T-helper 1 cell treated with Interleukin-12 subunit alpha and Interleukin-12 subunit beta and Interleukin-4 antibody, amounts not matched to agents 30 μg/mL and 1 μg/mL, for 36 hours (primary cell): ENCODE measurements at regions not wholly inside any gene's neighbourhood (a gene's known extent, or its start where the extent isn't known, plus 50 kb on each side); places are given as distances from the start of the nearest gene placed in this dataset.
"Not testable (repeated sequence)": the region's sequence is repeated elsewhere in the genome, so short reads cannot be mapped to it uniquely, and the experiment has no call there.

Experiments
- H3K27ac Mint-ChIP-seq: one replicate; pipeline ENCODE4 v1.8.0; 2021; ENCODE audit warnings: mild to moderate bottlenecking, mixed read lengths
- H3K27me3 Mint-ChIP-seq: one replicate; pipeline ENCODE4 v1.8.0; 2021; ENCODE audit warnings: low read depth, mixed read lengths
- H3K36me3 Mint-ChIP-seq: one replicate; pipeline ENCODE4 v1.8.0; 2021; ENCODE audit warnings: low read depth, mixed read lengths
- H3K4me1 Mint-ChIP-seq: one replicate; pipeline ENCODE4 v1.8.0; 2021; ENCODE audit warnings: low read depth, mixed read lengths
- H3K4me3 Mint-ChIP-seq: one replicate; pipeline ENCODE4 v1.8.0; 2021; ENCODE audit warnings: mild to moderate bottlenecking, moderate library complexity, mixed read lengths
- H3K9me3 Mint-ChIP-seq: one replicate; pipeline ENCODE4 v1.8.0; 2021; ENCODE audit warnings: mixed read lengths

- not testable (repeated sequence) for H3K27ac Mint-ChIP-seq, H3K4me3 Mint-ChIP-seq, H3K4me1 Mint-ChIP-seq, H3K27me3 Mint-ChIP-seq, H3K36me3 Mint-ChIP-seq, H3K9me3 Mint-ChIP-seq
Measured at GRCh38 chr1:206366772-206367171, 103.5 kb upstream of the IKBKE start.

GRCh38 chr1:206367955-206368622, 102.2 kb upstream of the IKBKE start:
- not testable (repeated sequence) for H3K27ac Mint-ChIP-seq, H3K4me1 Mint-ChIP-seq, H3K36me3 Mint-ChIP-seq, H3K9me3 Mint-ChIP-seq, H3K4me3 Mint-ChIP-seq, H3K27me3 Mint-ChIP-seq

GRCh38 chr1:206374725-206375124, 95.6 kb upstream of the IKBKE start:
- peaks cover 13% of the 10 kb centered on the region for H3K36me3 Mint-ChIP-seq
- H3K27me3 Mint-ChIP-seq, H3K4me3 Mint-ChIP-seq: not testable (repeated sequence)

GRCh38 chr1:206375552-206375951, 94.7 kb upstream of the IKBKE start:
- peaks cover 10% of the 10 kb centered on the region for H3K9me3 Mint-ChIP-seq
- not testable (repeated sequence) for H3K4me1 Mint-ChIP-seq, H3K4me3 Mint-ChIP-seq, H3K27me3 Mint-ChIP-seq, H3K27ac Mint-ChIP-seq
- H3K36me3 Mint-ChIP-seq = peaks cover 12% of the 10 kb centered on the region

More at GRCh38 chr1:206374725-206375124, 95.6 kb upstream of the IKBKE start:
- H3K27ac Mint-ChIP-seq, H3K4me1 Mint-ChIP-seq: not testable (repeated sequence)
- H3K9me3 Mint-ChIP-seq = peaks cover 10% of the 10 kb centered on the region

- H3K4me1 Mint-ChIP-seq = peaks cover 11% of the 10 kb centered on the region
- not testable (repeated sequence) for H3K27me3 Mint-ChIP-seq, H3K9me3 Mint-ChIP-seq, H3K27ac Mint-ChIP-seq, H3K4me3 Mint-ChIP-seq, H3K36me3 Mint-ChIP-seq
Measured at GRCh38 chr1:206378506-206378905, 91.8 kb upstream of the IKBKE start.

- H3K4me3 Mint-ChIP-seq, H3K27ac Mint-ChIP-seq, H3K27me3 Mint-ChIP-seq, H3K9me3 Mint-ChIP-seq, H3K36me3 Mint-ChIP-seq, H3K4me1 Mint-ChIP-seq: not testable (repeated sequence)
Measured at GRCh38 chr1:206379245-206379644, 91.0 kb upstream of the IKBKE start.

GRCh38 chr1:206380163-206380790, 90.0 kb upstream of the IKBKE start:
- H3K27ac Mint-ChIP-seq = peak overlapping the region; percentile 57
- not testable (repeated sequence) for H3K9me3 Mint-ChIP-seq, H3K36me3 Mint-ChIP-seq, H3K4me1 Mint-ChIP-seq, H3K27me3 Mint-ChIP-seq, H3K4me3 Mint-ChIP-seq

GRCh38 chr1:206380791-206381610, 89.3 kb upstream of the IKBKE start:
- not testable (repeated sequence) for H3K36me3 Mint-ChIP-seq, H3K4me1 Mint-ChIP-seq, H3K9me3 Mint-ChIP-seq, H3K27me3 Mint-ChIP-seq
- H3K27ac Mint-ChIP-seq = peak overlapping the region; percentile 96
- peak overlapping the region; percentile 69 for H3K4me3 Mint-ChIP-seq

GRCh38 chr1:206384029-206384807, 86.1 kb upstream of the IKBKE start:
- not testable (repeated sequence) for H3K4me3 Mint-ChIP-seq, H3K9me3 Mint-ChIP-seq, H3K4me1 Mint-ChIP-seq, H3K36me3 Mint-ChIP-seq, H3K27me3 Mint-ChIP-seq
- H3K27ac Mint-ChIP-seq = peak overlapping the region; percentile 82

- H3K27ac Mint-ChIP-seq, H3K9me3 Mint-ChIP-seq, H3K4me1 Mint-ChIP-seq, H3K4me3 Mint-ChIP-seq, H3K36me3 Mint-ChIP-seq, H3K27me3 Mint-ChIP-seq: not testable (repeated sequence)
Measured at GRCh38 chr1:206384891-206385290, 85.4 kb upstream of the IKBKE start.

GRCh38 chr1:206387631-206388030, 82.6 kb upstream of the IKBKE start:
- H3K36me3 Mint-ChIP-seq, H3K4me3 Mint-ChIP-seq, H3K4me1 Mint-ChIP-seq, H3K9me3 Mint-ChIP-seq, H3K27ac Mint-ChIP-seq, H3K27me3 Mint-ChIP-seq: not testable (repeated sequence)

GRCh38 chr1:206391903-206392302, 78.4 kb upstream of the IKBKE start:
- H3K36me3 Mint-ChIP-seq = not testable (repeated sequence)

GRCh38 chr1:206397501-206397900, 72.8 kb upstream of the IKBKE start:
- H3K27ac Mint-ChIP-seq, H3K4me1 Mint-ChIP-seq: not testable (repeated sequence)
- H3K36me3 Mint-ChIP-seq = peaks cover 13% of the 10 kb centered on the region

More at GRCh38 chr1:206391903-206392302, 78.4 kb upstream of the IKBKE start:
- not testable (repeated sequence) for H3K9me3 Mint-ChIP-seq, H3K4me3 Mint-ChIP-seq, H3K27ac Mint-ChIP-seq, H3K4me1 Mint-ChIP-seq, H3K27me3 Mint-ChIP-seq

GRCh38 chr1:206398261-206398660, 72.0 kb upstream of the IKBKE start:
- H3K9me3 Mint-ChIP-seq, H3K4me3 Mint-ChIP-seq, H3K4me1 Mint-ChIP-seq, H3K27ac Mint-ChIP-seq, H3K27me3 Mint-ChIP-seq: not testable (repeated sequence)
- peaks cover 13% of the 10 kb centered on the region for H3K36me3 Mint-ChIP-seq

More at GRCh38 chr1:206397501-206397900, 72.8 kb upstream of the IKBKE start:
- H3K27me3 Mint-ChIP-seq, H3K4me3 Mint-ChIP-seq, H3K9me3 Mint-ChIP-seq: not testable (repeated sequence)
